ENCODE measurements at regions not wholly inside any gene's neighbourhood (a gene's known extent, or its start where the extent isn't known, plus 50 kb on each side); places are given as distances from the start of the nearest gene placed in this dataset.
A peak's percentile ranks its signal among the peaks of the same experiment; 100 is the strongest.
"Not testable (repeated sequence)": the region's sequence is repeated elsewhere in the genome, so short reads cannot be mapped to it uniquely, and the experiment has no call there.

DNA sequence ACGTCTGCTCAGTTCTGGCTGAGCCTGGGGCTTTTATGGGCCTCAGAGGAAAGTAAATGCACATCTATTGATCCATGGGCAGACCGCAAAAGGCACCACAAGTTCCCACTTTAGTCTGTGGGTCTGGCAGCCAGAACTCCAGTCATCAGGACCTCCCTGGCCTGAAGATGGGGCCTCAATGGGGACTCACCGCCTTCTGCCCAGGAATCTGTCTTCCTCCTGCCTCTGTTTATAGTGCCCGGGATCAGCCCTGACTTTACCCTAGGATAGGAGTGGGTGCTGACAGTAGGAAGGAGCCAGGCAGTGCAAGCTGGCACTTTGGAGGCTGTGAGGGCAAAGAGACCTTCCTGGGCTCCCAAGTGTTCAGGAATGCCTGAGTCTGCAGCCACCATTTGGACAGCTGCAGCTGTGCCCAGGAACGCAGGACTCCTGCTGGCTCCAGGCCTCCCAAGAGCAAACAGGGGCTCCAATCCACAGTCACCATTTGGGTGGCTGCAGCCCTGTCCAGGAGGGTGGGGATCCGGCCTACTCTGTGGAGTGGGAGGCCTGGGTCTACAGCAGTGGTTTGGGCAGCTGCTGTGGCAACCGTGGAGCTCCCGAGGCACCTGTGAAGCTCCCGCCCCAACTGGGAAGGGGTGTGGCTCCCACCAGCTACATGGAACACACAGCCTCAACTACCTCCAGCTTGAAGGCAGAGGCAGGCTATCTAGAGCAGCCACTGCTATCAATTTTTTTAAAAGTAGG lies 1440.9 kb upstream of the ADGRL3 start:
- peak in 1 of 6 experiments; percentile 0 for DNase-seq

DNA sequence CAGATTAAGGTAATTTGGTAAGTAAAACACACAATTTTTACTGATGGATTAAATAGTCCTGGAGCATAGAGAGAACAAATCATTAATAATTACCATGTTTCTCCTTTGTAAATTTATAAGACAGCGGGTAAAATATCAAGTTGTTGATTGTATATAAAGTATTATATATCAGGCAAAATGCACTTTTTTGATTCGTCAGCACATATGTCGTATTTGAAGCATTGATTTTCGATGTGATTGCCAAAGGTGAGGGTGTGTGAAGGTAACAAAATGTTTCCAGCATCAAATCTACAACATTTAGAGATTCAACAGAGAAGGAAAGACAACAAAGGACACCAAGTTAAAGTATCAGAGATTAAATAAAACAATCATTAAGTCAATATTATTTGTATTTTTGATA lies 1437.8 kb upstream of the ADGRL3 start:
- no peak for DNase-seq

DNA sequence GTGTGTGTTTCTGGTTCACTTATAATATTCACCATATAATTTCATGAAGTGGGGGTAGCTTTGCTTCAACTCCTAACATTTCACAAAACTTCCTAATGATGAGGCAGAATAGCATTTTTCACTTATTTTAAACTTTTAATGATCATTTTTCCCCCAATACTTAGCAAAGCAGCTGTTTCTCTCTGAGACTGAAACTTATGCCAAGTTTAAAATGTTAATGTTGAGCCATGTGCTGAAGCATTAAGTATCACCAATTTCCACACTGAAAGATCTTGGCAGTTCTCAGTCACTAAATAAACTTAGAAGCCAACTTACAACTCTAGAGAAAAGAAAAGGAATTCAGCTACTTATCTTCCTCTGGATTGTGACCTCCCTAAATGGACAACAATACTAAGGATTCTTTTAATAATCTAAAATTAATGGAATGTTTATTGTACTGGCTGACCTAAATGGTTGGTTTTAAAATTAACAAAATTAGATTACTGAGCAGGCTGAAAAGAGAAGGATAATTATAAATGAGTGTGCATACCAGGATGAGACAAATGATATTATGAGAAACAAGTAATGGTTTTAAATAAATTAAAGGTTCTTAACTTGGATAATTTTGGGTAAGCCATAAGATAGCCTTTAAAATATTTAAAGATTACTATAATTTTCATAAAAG lies 1429.4 kb upstream of the ADGRL3 start:
- no peak for DNase-seq

DNA sequence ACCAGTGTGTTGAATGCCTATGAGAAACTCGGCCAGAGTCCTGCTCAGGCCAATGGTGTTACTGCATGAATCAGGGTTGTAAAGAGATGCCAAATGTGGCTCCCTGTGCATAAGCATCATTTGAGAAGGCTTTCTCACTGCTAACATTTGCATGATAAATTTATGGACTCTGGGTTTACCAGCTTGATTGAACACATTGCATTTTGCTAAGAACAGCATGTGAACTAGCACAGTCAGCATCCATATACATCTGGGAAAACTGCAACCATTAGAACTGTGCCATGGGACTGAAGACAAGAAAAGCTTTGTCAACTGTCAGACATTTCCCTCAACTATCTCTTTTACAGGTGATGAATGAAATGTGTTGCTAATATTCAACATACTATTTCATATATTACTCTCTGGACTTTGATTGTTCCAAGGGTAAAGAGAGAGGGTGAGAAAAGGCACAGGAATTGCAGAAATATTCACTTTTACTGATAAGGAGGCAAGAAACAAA lies 1427.4 kb upstream of the ADGRL3 start:
- no peak for DNase-seq

DNA sequence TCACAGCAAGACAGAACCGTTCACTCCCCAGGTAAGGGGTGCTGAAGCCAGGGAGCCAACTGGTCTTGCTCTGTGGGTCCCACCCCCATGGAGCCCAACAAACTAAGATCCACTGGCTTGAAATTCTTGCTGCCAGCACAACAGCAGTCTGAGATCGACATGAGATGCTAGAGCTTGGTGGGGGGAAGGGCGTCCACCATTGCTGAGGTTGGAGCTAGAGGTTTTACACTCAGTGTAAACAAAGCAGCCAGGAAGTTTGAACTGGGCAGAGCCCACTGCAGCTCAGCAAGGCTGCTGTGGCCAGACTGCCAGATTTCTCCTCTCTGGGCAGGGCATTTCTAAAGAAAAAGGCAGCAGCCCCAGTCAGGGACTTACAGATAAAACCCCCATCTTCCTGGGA lies 1419.9 kb upstream of the ADGRL3 start:
- DNase-seq = not testable (repeated sequence)

DNA sequence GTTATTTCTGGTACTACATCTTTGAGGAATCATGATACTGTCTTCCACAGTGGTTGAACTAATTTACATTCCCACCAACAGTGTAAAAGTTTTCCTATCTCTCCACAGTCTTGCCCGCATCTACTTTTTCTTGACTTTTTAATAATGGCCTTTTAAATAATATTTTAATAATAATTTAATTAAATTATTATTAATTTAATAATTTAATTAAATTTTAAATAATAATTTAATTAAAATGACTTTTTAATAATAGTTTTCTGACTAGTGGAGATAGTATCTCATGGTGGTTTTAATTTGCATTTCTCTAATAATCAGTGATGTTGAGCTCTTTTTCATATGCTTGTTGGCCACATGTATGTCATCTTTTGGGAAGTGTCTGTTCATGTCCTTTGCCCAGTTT lies 1395.0 kb upstream of the ADGRL3 start:
- DNase-seq = no peak

DNA sequence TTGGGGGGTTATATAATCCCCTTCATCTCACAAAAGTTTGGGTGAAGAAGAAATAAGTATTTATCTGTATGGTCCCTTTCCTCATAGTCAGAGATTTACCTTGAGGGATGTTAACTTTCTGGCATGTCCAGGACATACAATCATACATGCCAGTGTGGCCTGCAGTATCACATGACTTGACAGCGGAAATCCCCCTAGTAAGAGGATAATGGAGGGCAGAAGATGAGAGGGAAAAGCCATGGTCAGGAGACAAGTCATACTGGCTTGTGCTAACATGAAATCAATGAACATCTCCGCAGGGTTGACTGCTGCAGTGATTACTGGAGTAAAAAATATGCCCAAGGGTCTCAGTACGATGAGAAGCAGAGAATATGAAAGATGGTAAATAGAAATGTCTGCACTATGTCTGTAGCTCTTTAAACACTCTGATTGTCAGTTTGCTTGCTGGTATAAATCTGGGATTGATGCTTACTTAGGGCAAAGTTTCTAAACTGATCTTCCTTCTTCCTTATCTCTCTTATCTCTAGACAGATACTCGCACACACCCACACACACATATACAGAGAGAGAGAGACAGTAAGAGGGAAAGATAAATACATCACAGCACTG lies 1385.6 kb upstream of the ADGRL3 start:
- DNase-seq = no peak

DNA sequence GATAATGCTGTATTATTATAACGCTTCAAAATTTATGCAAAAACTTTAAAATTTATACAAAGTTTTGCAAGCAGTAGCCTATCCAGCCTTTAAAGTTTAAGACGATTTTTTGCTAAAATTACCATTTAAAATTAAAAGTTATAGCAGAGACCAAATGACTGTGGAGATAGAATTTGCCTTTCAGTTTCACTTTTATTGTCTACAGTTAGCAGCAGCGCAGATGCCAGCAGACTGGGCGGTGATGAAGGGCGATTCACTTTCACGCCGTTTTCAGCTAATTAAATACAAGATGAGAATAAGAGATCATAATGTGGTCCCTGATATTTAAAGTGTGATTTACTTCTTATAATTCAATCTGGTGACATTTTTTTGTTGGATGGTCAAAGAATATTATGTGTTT lies 1381.5 kb upstream of the ADGRL3 start:
- peak in 2 of 6 experiments; percentile 0 to 17 for DNase-seq

DNA sequence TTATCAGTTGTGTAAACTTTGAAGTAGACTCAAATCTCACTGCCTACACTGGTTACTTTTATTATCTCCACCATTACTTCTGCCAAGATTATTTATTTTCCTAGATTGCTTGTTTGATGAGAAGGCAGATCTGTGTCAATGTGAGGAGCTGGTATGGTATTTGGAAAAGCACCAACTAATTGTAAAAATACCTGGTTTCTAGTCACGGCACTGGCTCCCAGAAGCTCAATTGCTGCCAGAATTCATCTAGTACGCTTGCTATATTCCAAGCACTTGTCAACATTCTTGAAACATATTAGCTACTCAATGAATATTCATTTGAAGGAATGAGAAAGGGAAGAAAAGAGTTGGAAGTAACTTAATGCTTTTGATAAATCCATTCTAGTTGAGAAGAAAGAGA lies 1376.8 kb upstream of the ADGRL3 start:
- no peak for DNase-seq

DNA sequence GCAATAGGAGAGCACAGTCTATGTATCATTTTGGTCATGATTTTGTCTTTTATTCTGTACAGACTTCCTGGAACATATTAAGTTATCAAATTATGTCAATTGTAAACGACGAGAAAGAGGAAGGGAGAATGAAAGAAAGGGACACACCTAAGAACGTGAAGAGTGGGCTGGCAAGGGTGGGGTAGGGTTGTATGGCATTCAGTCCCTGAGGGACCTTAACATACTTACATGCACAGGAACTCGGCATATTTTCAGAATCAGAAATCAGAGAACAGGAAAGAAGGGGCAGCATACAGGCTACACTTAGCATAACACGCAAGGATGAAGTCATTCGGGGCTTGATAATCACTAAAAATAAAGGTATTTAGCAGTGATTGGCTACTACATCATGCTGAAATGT lies 1375.0 kb upstream of the ADGRL3 start:
- no peak for DNase-seq

DNA sequence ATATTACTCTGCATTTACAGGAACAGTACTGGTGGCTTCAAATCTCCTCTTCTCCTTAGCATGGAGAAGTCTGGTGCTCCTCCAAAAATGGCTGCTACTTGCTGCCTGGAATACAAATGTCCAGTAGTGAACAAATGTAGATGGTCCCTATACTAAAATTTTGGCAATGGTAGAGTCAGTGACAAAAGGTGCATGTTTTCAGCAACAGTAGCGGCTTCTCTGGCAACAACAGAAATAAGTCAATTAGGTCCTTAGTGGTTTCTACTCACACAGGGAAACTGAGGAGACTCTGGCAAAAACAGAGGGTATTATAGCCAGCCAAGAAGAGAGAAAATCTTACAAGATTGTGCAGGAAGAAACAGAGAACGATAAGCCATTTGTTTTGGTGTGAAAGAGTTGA lies 1368.4 kb upstream of the ADGRL3 start:
- DNase-seq = no peak

DNA sequence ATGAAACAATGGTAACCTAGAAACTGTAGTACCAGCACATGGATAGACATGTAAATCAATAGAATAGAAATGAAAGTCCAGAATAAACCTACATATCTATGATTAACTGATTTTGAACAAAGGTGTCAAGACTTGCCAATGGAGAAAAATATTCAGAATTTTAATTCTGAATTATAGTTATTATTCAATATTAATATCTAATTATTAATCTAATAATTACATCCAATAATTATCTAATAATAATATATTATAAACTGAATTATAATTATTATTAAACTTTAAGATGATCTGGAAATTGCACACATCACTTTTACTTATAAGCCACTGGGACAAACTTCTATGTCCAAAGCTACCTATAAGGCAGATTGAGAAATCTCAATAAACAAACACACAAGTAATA lies 1365.2 kb upstream of the ADGRL3 start:
- DNase-seq = no peak

DNA sequence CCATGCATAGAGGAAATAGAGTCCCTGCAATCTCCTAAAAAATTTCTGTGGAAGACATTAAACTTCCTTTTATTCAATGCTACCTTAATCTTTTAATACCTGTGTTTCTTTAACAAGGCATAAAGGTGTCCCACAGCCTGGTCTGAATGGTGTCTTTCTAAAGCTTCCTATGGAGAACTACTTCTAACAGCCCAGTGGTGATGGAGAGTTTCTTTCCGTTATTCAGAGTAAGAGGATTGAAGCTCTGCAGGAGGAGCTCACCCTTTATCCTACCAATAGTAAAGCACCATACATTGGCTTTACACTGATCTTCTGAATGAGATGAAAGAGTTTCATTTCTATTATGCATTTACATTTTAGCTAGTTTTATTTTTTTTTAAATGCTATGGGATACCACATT lies 1362.4 kb upstream of the ADGRL3 start:
- DNase-seq = no peak

DNA sequence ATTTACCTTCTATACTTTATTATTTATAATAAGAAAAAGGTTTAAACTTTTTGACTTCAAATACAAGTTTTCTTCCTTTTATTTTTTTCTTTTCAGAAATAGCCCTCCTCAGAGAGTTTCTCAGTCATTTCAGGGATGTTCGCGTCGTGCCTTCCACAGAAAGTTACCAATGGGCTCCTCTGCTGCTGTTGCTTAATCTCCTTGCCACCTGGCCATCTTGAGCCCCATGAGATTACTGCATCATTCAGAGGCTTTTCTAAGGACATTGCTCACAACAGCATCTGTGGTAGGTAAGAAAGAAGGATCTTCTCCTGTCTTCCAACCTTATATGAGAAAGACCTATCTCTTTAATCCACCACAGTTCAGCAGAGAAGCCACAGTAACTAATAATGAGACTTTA lies 1361.9 kb upstream of the ADGRL3 start:
- DNase-seq = no peak

DNA sequence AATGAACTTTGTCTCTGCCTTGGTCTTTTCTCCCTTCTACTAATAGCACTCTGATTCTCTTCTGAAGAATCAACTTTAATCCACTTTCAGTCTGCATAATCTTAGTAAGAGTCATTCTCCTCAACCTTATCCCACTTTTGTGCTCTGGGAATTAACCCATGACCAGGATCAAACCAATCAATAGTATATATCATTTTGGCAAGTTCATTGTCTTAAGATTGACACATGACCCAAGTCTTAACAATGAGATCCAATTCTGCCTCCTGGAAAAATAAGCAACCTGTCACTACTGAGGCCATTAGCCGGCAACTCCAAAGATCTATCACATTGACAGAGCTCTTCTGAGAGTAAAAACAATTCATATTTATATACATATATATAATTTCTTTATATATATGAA lies 1358.4 kb upstream of the ADGRL3 start:
- no peak for DNase-seq

DNA sequence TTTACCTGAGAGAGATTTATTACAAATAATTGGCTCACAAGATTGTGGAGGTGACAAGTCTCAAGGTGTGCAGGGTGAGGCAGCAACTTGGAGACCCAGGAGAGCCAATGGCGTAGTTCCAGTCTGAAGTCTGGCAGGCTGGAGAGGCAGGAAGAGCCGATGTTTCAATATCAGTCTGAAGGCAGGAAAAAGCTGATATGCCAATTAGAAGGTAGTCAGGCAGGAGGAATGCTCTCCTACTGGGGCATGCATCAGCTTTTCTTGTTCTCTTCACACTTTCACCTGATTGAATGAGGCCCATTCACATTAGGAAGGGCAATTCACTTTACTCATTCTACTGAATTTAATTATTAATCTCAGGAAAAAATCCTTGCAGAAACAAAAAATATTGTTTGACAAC lies 1351.7 kb upstream of the ADGRL3 start:
- DNase-seq = no peak

DNA sequence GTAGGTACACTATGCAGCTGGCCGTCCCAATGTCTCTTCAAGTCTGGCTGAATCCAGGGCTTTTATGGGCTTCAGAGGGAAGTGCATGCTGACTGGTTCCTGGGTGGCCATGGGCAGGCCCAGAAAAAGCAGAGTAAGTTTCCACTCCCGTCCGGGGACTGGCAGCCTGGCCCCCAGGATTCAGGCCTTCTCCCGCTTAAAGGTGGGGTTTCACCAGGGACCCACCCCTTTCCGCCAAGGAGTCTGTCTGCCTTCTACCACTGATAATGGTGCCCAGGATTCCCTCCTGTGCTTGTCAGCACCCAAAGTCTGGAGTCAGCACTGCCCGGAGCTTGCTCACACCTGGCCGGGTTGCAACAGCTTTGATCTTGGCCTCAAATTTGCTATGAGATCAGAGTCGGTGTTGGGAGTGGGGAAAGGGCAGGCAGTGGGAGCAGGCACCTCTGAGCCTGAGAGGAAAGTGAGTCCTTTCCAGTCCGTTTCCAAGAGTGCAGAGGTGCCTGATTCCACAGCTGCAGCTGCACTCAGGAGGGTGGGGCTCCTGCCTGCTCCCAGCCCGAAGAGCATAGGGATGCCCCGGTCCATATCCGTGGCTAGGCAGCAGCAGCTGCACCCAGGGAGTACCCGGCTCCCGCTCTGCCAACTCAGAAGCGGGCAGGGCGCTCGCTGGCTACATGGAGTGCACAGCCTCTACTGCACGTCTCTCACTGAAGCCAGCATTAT lies 1344.3 kb upstream of the ADGRL3 start:
- no peak for DNase-seq

DNA sequence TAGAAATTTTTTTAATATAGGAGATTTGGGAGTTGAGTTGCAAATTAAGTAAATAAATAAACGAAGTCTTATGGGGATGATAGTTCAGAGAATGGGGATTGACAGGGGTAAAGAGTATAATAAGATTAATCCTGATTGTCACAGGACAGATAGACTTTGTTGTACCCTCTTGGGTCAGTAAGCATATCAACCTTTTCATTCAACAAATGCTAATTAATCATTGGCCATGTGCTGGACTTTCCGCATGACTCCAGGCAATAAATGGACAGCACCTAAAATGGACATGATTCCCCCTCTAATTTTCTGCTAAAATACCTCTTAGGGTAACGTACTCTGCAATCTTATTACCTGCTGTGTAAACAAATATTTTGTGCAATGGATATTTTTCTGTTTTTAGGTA lies 1331.1 kb upstream of the ADGRL3 start:
- DNase-seq = no peak

DNA sequence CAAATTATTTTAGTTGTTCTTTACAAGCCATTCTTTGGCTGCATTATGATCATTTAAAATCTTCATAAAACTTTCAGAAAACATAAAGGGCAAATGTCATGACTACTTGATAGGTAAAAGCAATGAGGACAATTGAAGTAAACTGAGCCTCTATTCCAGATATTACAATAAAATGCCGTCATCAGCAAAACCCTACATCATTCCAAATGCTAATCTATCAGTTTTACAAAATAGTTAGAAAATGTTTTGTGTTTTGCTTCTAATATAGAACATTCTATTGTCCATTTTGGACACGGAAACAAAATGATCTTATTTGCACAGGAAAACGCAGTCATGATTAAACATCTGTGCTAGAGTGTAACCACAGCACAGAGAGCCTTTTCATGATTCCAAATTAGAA lies 1330.6 kb upstream of the ADGRL3 start:
- no peak for DNase-seq

DNA sequence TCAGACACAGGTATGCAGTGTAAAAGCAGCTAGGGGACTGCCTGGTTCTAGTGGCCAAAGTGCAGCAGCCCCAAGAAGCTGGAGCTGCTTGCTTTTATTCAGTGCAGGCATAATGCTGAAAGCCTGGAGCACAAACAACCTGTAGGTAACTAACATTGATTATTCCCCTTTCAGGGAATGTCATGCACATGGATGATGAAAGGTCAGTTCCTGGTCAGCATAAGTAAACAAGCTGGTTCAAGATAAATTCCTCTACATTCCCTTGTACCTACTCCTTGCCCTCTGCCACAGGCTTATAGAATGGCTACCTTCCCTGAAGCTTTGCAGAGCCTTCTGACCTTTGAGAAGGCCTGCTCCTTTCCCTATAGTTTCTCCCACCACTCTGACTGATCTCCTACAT lies 1318.5 kb upstream of the ADGRL3 start:
- DNase-seq = no peak

DNA sequence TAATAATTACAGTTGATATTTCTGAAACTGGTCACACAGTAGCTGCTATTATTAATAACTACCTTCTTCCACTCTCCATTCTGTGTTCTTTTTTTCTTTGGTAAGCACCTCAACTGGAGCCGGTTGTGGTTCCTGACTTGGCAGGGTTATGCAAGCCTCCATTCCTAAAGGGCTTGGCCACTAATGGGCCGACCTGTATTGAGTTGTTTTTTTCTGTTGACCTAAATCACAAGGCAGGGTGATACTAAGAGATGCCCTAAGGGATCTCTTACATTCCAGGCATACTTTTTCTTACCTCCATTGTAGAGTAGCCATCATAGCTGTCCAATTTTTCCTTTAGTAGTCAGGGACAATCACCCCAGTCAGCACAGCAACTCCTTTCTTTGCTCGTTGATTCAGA lies 1295.8 kb upstream of the ADGRL3 start:
- DNase-seq = no peak

DNA sequence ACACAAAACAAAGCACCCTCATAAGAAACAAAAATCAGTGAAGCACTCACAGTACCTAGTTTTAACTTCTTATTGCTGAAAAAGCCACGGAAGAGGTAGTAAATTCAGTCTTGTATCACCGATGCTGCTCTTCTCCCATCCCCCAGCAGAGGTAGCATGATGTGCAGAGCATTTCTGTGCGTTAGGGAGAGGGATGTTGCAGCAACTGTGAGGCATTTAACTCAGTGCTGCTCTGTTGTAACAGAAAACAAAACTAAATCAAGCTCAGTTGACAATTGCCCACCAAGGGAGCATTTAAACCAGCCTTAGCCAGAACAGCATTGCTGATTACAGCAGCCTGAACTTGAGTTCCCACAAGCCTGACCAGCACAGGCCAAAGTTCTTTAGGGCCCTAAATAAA lies 1279.7 kb upstream of the ADGRL3 start:
- no peak for DNase-seq

DNA sequence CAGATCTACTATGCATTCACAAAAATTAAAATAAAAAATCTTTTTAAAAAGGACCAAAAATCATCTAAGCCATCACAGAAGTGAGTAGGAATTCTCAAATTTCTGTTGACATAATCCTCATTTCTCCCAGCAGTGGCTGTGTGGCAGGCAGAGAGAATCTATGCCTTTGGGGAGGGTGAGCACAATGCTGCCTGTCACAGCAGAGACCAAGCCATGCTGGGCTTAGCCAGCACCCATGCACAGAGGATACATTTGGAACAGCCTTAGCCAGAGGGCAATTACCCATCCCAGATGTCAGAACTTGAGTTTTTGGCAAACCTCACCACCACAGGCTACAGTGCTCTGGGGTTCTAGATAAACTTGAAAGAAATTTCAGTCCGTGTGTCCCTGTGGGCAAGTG lies 1274.8 kb upstream of the ADGRL3 start:
- no peak for DNase-seq

DNA sequence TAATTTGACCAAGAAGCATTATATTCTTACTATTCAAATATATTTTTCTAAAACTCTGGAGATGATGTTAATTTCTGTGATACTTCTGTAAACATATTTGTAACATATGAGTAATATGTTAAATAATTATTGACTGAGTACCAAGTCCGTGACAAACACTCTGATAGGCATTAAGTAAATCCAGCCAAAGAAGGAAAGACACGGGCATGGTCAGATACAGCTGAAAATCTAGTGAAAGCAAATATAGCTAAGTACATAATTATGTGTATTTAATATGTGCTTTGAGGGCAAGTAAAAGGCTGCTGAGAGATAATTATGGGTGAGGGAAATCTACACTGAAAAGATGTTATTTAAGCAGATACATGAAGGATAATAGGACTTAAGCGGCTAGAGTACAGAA lies 1263.6 kb upstream of the ADGRL3 start:
- no peak for DNase-seq

Data from stimulated activated naive CD4-positive, alpha-beta T cell (primary cell).